VCaP (cell line): ENCODE measurements at regions not wholly inside any gene's neighbourhood (a gene's known extent, or its start where the extent isn't known, plus 50 kb on each side); places are given as distances from the start of the nearest gene placed in this dataset.

Experiments
- H3K27ac ChIP-seq: fragments of 450-650 bp; 2 replicates; pipeline ENCODE4 v1.5.1; 2017
- TF ChIP-seq, protein P1 (sequence below): fragments of 450-650 bp; conservative IDR thresholded peaks from 2 replicates; pipeline ENCODE4 v1.5.1; 2017; ENCODE audit warnings: mild to moderate bottlenecking, moderate library complexity

GRCh38 chr5:118778941-118779340 is 209.4 kb downstream of the DTWD2 start:
- no peak overlapping the region for H3K27ac ChIP-seq
- TF ChIP-seq, protein P1, sequence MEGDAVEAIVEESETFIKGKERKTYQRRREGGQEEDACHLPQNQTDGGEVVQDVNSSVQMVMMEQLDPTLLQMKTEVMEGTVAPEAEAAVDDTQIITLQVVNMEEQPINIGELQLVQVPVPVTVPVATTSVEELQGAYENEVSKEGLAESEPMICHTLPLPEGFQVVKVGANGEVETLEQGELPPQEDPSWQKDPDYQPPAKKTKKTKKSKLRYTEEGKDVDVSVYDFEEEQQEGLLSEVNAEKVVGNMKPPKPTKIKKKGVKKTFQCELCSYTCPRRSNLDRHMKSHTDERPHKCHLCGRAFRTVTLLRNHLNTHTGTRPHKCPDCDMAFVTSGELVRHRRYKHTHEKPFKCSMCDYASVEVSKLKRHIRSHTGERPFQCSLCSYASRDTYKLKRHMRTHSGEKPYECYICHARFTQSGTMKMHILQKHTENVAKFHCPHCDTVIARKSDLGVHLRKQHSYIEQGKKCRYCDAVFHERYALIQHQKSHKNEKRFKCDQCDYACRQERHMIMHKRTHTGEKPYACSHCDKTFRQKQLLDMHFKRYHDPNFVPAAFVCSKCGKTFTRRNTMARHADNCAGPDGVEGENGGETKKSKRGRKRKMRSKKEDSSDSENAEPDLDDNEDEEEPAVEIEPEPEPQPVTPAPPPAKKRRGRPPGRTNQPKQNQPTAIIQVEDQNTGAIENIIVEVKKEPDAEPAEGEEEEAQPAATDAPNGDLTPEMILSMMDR, result no peak

DNA sequence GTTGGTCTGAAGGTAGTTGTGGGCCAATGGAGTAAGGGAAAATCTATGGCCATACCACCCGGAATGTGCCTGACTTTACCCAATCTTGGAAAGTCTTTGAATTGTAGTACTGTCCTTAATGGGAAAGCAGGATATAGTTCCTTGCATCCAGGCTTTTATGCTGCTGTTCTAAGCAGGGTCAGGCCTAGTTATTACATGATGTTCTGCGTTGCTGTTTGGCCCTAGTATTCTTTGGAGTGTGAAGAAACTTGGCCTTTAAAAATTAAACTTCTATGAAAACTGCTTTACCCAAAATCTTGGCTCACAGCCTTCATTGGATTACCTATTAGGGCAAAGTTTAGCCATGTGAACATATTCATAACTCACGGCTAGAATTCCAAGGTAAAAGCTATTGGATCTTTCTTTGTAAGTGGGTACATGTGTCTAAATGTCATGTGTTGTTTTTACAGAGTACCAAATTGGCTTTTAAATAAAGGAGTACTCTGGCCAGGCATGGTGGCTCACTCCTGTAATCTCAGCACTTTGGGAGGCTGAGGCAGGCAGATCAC is 211.1 kb downstream of the DTWD2 start:
- TF ChIP-seq, protein P1, result no peak
- no peak overlapping the region for H3K27ac ChIP-seq

GRCh38 chr5:118776755-118777154 is 211.6 kb downstream of the DTWD2 start:
- no peak overlapping the region for H3K27ac ChIP-seq
- TF ChIP-seq, protein P1, result no peak

DNA sequence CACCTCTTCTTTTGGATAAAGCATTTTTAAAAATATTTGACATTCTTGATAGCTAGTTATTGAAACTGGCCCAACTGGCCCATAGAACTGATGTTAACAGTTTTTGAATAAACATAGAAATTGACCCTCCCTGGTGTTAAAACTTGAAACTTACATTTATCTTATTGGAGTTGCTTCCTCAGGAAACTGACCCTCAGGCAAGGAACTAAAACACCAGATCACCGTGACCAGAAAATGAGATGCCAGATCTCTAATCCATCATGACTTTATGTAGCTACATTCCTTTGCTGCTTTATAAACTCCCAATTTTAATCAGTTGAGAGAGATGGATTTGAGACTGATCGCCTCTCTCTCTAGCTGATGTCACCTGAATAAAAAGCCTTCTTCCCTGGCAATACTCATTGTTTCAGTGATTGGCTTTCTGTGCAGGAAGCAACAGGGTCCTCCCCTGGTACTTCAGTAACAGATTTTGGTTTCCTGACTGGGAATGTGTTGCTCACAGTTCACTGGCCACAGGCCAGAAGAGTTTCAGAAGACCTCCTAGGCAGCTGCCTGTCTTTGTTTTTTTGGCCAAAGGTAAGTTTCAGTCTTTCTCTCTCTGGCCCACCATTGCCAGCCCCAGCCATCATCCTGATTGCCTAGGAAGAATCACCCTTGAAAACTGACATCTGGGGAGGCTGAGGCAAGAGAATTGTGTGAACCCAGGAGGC is 212.4 kb downstream of the DTWD2 start:
- TF ChIP-seq, protein P1, result no peak

DNA sequence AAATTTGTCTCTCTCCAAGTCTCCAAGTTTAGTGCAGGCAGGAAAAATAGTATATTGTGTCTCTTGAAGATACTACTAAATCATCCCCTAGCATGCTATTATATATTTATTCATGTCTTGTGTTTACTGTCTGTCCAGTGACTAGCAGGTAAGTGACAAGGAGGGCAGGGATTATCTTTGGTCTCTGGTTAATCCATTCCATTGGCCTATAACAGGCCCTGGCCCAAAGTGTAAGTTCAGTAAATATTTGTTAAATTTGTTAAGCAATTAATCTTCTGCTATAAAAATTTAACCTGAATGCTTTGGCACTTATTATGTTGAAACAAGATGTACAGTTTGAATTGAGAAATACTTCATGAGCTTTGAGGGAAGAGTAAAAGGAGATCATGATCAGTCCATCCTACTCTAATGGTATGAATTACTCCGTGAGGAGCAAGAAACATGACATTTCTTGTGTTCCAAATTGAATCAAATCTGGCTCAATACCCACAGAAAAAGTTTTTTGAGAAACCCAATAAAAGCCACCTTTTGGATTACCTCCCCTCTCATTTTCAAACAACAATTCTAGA is 219.7 kb downstream of the DTWD2 start:
- H3K27ac ChIP-seq, result no peak overlapping the region
- TF ChIP-seq, protein P1, result no peak

More for the DNA sequence above, 212.4 kb downstream of the DTWD2 start:
- H3K27ac ChIP-seq, result no peak overlapping the region

DNA sequence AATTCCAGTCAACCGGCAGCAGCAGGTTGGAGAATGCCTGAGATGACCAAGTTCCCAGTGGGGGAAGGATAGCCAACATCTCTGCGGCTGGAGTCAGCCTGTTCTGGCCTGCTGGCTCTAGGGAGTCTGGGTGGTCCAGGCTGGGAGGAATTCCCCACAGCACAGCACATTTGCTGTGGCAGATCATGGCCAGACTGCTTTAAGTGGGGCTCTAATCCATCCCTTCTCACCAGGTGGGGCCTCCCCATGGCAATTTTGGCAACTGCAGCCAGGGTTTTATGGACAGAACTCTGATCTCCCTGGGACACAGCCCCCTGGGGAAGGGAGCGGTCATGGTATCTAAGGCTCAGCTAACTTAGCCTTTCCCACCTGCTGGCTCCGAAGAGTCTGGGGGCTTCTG is 226.1 kb downstream of the DTWD2 start:
- TF ChIP-seq, protein P1, result no peak
- H3K27ac ChIP-seq, result no peak overlapping the region

- no peak overlapping the region for H3K27ac ChIP-seq
- TF ChIP-seq, protein P1, result no peak
Observed at GRCh38 chr5:118761814-118762213, 226.5 kb downstream of the DTWD2 start.
